Esophagus muscularis mucosa (tissue), 4 donors: ENCODE measurements at regions not wholly inside any gene's neighbourhood (a gene's known extent, or its start where the extent isn't known, plus 50 kb on each side); places are given as distances from the start of the nearest gene placed in this dataset.

Experiments used
- CTCF ChIP-seq, 3 experiments: fragments of 200-600 bp in 2 of 3; fragments of 450-650 bp in 1 of 3; sonication (generic) in 2 of 3; IDR thresholded peaks; one replicate each; pipeline ENCODE4 v1.5.1; 2017 to 2019; ENCODE audit warnings: antibody characterized with exemption in 3 of 3, mild to moderate bottlenecking in 2 of 3, moderate library complexity in 1 of 3
- EP300 ChIP-seq: sonication (generic); formaldehyde crosslinking; IDR thresholded peaks from one replicate; pipeline ENCODE4 v1.6.1; 2017; ENCODE audit warnings: antibody characterized with exemption
- POLR2AphosphoS5 ChIP-seq, 2 donors: sonication (generic); formaldehyde crosslinking; IDR thresholded peaks; one replicate each; pipeline ENCODE4 v1.6.1; 2017; ENCODE audit warnings: antibody characterized with exemption in 2 of 2

GRCh38 chr10:32160864-32161263 is 104.6 kb upstream of the KIF5B start:
- TF ChIP-seq POLR2AphosphoS5 (IDR thresholded peaks at IDR 0.05) (no peak), EP300 (no peak), CTCF (IDR thresholded peaks at IDR 0.05) (no peak)
